Kidney (tissue), 13 donors: ENCODE measurements at regions not wholly inside any gene's neighbourhood (a gene's known extent, or its start where the extent isn't known, plus 50 kb on each side); places are given as distances from the start of the nearest gene placed in this dataset.
"Not testable (repeated sequence)": the region's sequence is repeated elsewhere in the genome, so short reads cannot be mapped to it uniquely, and the experiment has no call there.

ENCODE experiments used
- DNase-seq, 5 donors: peaks; one replicate each; pipeline ENCODE4 v3.0.0-alpha.2; 2013 to 2020
- FAIRE-seq: peaks from 2 replicates; lab custom pipeline; 2012; peaks lifted over from hg19 to GRCh38; lab: Jason Lieb, UNC
- H3K27ac ChIP-seq, 2 donors: one replicate each; pipeline ENCODE4 v1.7.0; 2013; ENCODE audit warnings: low read depth in 2 of 2, low read length in 2 of 2, inconsistent platforms in 1 of 2
- H3K27me3 ChIP-seq: one replicate; pipeline ENCODE4 v1.7.1; 2013; ENCODE audit warnings: low read length, inconsistent platforms; ENCODE audit not compliant: control insufficient read depth, insufficient read depth
- H3K36me3 ChIP-seq, 3 donors: one replicate each; pipeline versions ENCODE4 v1.7.0 to v1.7.1; 2013; ENCODE audit warnings: low read length in 3 of 3, control low read depth in 1 of 3, inconsistent platforms in 1 of 3; ENCODE audit not compliant: insufficient read depth in 3 of 3, control insufficient read depth in 2 of 3
- H3K4me1 ChIP-seq, 3 donors: one replicate each; pipeline versions ENCODE4 v1.7.0 to v1.7.1; 2013; ENCODE audit warnings: low read length in 3 of 3, inconsistent platforms in 1 of 3, low read depth in 1 of 3; ENCODE audit not compliant: control insufficient read depth in 2 of 3, insufficient read depth in 2 of 3
- H3K4me3 ChIP-seq, 3 donors: one replicate each; pipeline versions ENCODE4 v1.7.0 to v1.8.1; 2013; ENCODE audit warnings: low read length in 3 of 3, control low read depth in 1 of 3, inconsistent platforms in 1 of 3
- H3K9ac ChIP-seq, 3 donors: one replicate each; pipeline versions ENCODE4 v1.7.0 to v1.7.1; 2013; ENCODE audit warnings: low read length in 3 of 3, control low read depth in 1 of 3, inconsistent platforms in 1 of 3
- H3K9me3 ChIP-seq, 3 donors: one replicate each; pipeline versions ENCODE4 v1.7.0 to v1.7.1; 2013; ENCODE audit warnings: low read length in 3 of 3, control low read depth in 1 of 3, inconsistent platforms in 1 of 3; ENCODE audit not compliant: control insufficient read depth in 2 of 3, insufficient read depth in 1 of 3
- CTCF ChIP-seq: IDR thresholded peaks from 3 replicates; pipeline ENCODE4 v1.5.1; 2012; ENCODE audit warnings: mild to moderate bottlenecking, moderate library complexity, borderline replicate concordance; ENCODE audit not compliant: insufficient read depth; ENCODE audit errors: extremely low read depth
- intact Hi-C: fragments of 100-400 bp; cut with DNase I; formaldehyde crosslinking; loops from one replicate; pipeline ENCODE4 v1.11.1; 2022
- donor health status: control.
- donor health status: control.
- donor health status: control.
- donor health status: control.
- donor health status: control.
- donor health status: DM: yes; HTN: yes; CAD: no.
- donor health status: Normal renal cell carcinoma (clear cell type).

DNA sequence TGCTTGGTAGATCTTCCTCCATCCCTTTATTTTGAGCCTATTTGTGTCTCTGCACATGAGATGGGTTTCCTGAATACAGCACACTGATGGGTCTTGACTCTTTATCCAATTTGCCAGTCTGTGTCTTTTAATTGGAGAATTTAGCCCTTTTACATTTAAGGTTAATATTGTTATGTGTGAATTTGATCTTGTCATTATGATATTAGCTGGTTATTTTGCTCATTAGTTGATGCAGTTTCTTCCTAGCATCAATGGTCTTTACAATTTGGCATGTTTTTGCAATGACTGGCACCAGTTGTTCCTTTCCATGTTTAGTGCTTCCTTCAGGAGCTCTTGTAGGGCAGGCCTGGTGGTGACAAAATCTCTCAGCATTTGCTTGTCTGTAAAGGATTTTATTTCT, 72.4 kb downstream of the HNRNPD start:
- H3K27ac ChIP-seq = not testable (repeated sequence)

DNA sequence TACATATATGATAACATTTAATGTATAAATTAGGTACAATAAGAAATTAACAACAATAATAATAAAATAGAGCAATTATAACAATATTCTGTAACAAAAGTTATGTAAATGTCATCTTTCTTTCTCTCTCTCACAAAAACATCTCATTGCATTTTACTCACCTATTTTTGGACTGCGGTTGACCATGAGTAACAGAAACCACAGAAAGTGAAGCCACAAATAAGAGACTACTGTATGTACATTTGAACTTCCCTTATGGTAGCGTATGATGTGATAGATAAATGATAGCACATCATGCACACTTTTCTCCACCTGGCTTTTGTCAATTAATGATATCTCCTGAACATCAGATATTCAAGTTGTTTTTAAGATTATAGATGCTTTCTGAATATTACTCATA, 80.5 kb downstream of the HNRNPD start:
- Histone ChIP-seq H3K4me3 (no peak overlapping the region), H3K27ac (no peak overlapping the region), H3K27me3 (no peaks in the 10 kb centered on the region), H3K9ac (no peak overlapping the region), H3K4me1 (no peaks in the 10 kb centered on the region), H3K9me3 (no peaks in the 10 kb centered on the region), H3K36me3 (no peaks in the 10 kb centered on the region)
- DNase-seq (no peak), FAIRE-seq (no peak)
- no peak for TF ChIP-seq CTCF
- intact Hi-C loops = no loop called here

More for the DNA sequence above, 72.4 kb downstream of the HNRNPD start:
- intact Hi-C loops, H3K36me3 ChIP-seq, H3K9me3 ChIP-seq, H3K9ac ChIP-seq, DNase-seq, FAIRE-seq, H3K4me1 ChIP-seq, H3K4me3 ChIP-seq, H3K27me3 ChIP-seq: not testable (repeated sequence)

DNA sequence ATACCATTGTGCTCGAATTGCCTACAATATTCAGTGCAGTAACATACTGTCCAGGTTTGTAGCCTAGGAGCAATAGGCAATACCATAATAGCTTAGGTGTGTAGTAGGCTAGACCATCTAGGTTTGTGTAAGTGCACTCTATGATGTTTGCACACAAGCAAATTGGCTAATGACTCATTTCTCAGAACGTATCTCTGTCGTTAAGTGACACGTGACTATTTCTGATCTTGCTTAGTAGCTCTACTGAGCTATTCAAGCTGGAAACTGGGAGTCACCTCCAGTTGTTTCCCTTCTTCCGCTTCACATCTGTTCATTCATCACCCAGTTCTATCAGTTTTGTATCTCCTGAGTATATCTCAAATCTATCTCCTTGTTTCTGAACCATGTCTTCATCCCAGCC, 86.1 kb downstream of the HNRNPD start:
- Histone ChIP-seq H3K27ac (no peak overlapping the region), H3K27me3 (no peaks in the 10 kb centered on the region), H3K9ac (no peak overlapping the region), H3K36me3 (no peaks in the 10 kb centered on the region), H3K9me3 (no peaks in the 10 kb centered on the region), H3K4me1 (peaks cover 0 to 6% (median 0%) of the 10 kb centered on the region in 3 donors), H3K4me3 (no peak overlapping the region)
- intact Hi-C loops = no loop called here
- no peak for DNase-seq
- no peak for TF ChIP-seq CTCF
- FAIRE-seq = no peak

- TF ChIP-seq CTCF = peak; percentile 84
- DNase-seq (peak; percentile 99 to 100 (median 100)), FAIRE-seq (peak; percentile 89)
- Histone ChIP-seq H3K4me1 (peaks cover 0 to 6% (median 0%) of the 10 kb centered on the region in 3 donors), H3K9me3 (no peaks in the 10 kb centered on the region), H3K27ac (peak overlapping the region; percentile 44 to 52), H3K36me3 (no peaks in the 10 kb centered on the region), H3K27me3 (no peaks in the 10 kb centered on the region), H3K4me3 (peak overlapping the region; percentile 62 to 75 (median 66)), H3K9ac (peak overlapping the region in 2 of 3 donors; percentile 43 to 50)
- intact Hi-C loops = no loop called here
Measured at GRCh38 chr4:82284858-82285805, 88.7 kb downstream of the HNRNPD start.
